K562 (cell line): ENCODE measurements at regions not wholly inside any gene's neighbourhood (a gene's known extent, or its start where the extent isn't known, plus 50 kb on each side); places are given as distances from the start of the nearest gene placed in this dataset.
A peak's percentile ranks its signal among the peaks of the same experiment; 100 is the strongest.

Experiments used
- ARID2 ChIP-seq: fragments of 450-650 bp; IDR thresholded peaks from 2 replicates; pipeline ENCODE4 v1.6.1; 2017; ENCODE audit warnings: antibody characterized with exemption, mild to moderate bottlenecking
- HMG20A ChIP-seq: fragments of 450-650 bp; formaldehyde crosslinking; conservative IDR thresholded peaks from 2 replicates; pipeline ENCODE4 v1.4.0; 2020; ENCODE audit warnings: mild to moderate bottlenecking, mixed read lengths
- NEUROD1 ChIP-seq: fragments of 150-350 bp; IDR thresholded peaks from 2 replicates; pipeline ENCODE4 v1.6.1; 2014; ENCODE audit warnings: borderline replicate concordance, low read length, low read depth; ENCODE audit not compliant: partially characterized antibody
- RAD21 ChIP-seq, 2 experiments: fragments of 250-450 bp in 1 of 2; fragments of 450-650 bp in 1 of 2; sonication (Bioruptor Pico) in 1 of 2; formaldehyde crosslinking in 1 of 2; IDR thresholded peaks in 1 of 2; conservative IDR thresholded peaks in 1 of 2; 2 replicates each; pipeline versions ENCODE4 v1.4.0 to v1.8.0; 2020 to 2022; ENCODE audit warnings: mild to moderate bottlenecking in 2 of 2, moderate library complexity in 1 of 2
- SMAD3 ChIP-seq: fragments of 450-650 bp; formaldehyde crosslinking; conservative IDR thresholded peaks from 2 replicates; pipeline ENCODE4 v1.4.0; 2020; ENCODE audit warnings: mild to moderate bottlenecking
- TCF15 ChIP-seq: fragments of 250-450 bp; sonication (Bioruptor Pico); IDR thresholded peaks from 2 replicates; pipeline ENCODE4 v1.8.0; 2022; ENCODE audit warnings: moderate library complexity, mild to moderate bottlenecking, inconsistent platforms
- ZFP1 ChIP-seq: fragments of 450-650 bp; formaldehyde crosslinking; IDR thresholded peaks from 2 replicates; pipeline ENCODE4 v1.4.0; 2020; ENCODE audit warnings: mild to moderate bottlenecking, mixed read lengths
- ZNF407 ChIP-seq: fragments of 450-650 bp; IDR thresholded peaks from 2 replicates; pipeline ENCODE4 v1.6.1; 2016; ENCODE audit warnings: low read depth
- TF ChIP-seq, protein P1 (sequence below), 3 experiments: IDR thresholded peaks in 2 of 3; conservative IDR thresholded peaks in 1 of 3; 2 replicates each; pipeline ENCODE4 v1.5.1; 2011 to 2012; ENCODE audit warnings: low read length in 3 of 3, mild to moderate bottlenecking in 3 of 3, control low read depth in 2 of 3, improper control_type of control experiment in 1 of 3, inconsistent platforms in 1 of 3, low read depth in 1 of 3, mixed read lengths in 1 of 3, moderate library complexity in 1 of 3; ENCODE audit not compliant: insufficient read depth in 2 of 3
- TF ChIP-seq, protein P2 (sequence below): sonication (generic); formaldehyde crosslinking; IDR thresholded peaks from 2 replicates; pipeline ENCODE4 v1.8.0; 2022; ENCODE audit warnings: mild to moderate bottlenecking, missing genetic modification reagents

DNA sequence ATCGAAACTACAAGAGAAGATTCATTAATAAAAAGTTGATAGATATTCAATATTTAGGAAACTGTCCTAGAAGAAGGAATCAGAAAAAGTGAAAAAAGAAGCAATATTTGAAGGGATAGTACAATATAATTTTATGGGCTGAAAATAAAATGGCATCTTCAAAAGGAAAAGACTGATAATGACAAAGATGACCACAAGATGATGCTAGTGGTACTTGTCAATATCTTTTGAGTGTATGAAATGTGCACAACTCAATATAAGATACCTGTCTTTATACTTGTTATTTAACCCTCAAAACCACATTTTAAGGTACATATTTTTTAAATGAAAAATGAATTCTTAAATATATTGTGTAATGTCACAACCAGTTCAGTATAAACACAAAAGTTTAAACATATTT is 1059.6 kb upstream of the RAG2 start (continued):
- TF ChIP-seq ZNF407 (no peak), HMG20A (CRISPR knock-in tag) (no peak), NEUROD1 (no peak), SMAD3 (CRISPR knock-in tag) (no peak), RAD21 (CRISPR knock-in tag; conservative IDR thresholded peaks at IDR 0.05 in 1 of 2, IDR thresholded peaks at IDR 0.05 in 1 of 2) (peak; percentile 18 to 37; a peak in 3 of 4 replicates), ARID2 (no peak), TCF15 (CRISPR knock-in tag) (no peak), ZFP1 (CRISPR knock-in tag) (no peak)
- TF ChIP-seq, protein P1, sequence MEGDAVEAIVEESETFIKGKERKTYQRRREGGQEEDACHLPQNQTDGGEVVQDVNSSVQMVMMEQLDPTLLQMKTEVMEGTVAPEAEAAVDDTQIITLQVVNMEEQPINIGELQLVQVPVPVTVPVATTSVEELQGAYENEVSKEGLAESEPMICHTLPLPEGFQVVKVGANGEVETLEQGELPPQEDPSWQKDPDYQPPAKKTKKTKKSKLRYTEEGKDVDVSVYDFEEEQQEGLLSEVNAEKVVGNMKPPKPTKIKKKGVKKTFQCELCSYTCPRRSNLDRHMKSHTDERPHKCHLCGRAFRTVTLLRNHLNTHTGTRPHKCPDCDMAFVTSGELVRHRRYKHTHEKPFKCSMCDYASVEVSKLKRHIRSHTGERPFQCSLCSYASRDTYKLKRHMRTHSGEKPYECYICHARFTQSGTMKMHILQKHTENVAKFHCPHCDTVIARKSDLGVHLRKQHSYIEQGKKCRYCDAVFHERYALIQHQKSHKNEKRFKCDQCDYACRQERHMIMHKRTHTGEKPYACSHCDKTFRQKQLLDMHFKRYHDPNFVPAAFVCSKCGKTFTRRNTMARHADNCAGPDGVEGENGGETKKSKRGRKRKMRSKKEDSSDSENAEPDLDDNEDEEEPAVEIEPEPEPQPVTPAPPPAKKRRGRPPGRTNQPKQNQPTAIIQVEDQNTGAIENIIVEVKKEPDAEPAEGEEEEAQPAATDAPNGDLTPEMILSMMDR (IDR thresholded peaks at IDR 0.05 in 2 of 3, conservative IDR thresholded peaks at IDR 0.05 in 1 of 3; ENCODE audit: insufficient read depth in 2 of 3, low read depth in 1 of 3, low read length in 3 of 3), result peak in 1 of 3 experiments; percentile 25; a peak in 1 of 6 replicates
- TF ChIP-seq, protein P2, sequence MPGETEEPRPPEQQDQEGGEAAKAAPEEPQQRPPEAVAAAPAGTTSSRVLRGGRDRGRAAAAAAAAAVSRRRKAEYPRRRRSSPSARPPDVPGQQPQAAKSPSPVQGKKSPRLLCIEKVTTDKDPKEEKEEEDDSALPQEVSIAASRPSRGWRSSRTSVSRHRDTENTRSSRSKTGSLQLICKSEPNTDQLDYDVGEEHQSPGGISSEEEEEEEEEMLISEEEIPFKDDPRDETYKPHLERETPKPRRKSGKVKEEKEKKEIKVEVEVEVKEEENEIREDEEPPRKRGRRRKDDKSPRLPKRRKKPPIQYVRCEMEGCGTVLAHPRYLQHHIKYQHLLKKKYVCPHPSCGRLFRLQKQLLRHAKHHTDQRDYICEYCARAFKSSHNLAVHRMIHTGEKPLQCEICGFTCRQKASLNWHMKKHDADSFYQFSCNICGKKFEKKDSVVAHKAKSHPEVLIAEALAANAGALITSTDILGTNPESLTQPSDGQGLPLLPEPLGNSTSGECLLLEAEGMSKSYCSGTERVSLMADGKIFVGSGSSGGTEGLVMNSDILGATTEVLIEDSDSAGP, result no peak
